ENCODE measurements at regions not wholly inside any gene's neighbourhood (a gene's known extent, or its start where the extent isn't known, plus 50 kb on each side); places are given as distances from the start of the nearest gene placed in this dataset.

GRCh38 chr1:239806897-239807296, 284.8 kb upstream of the FMN2 start:
- no peak for TF ChIP-seq CTCF (IDR thresholded peaks at IDR 0.05; ENCODE audit: low read depth, low read length)
- no peak for TF ChIP-seq EZH2phosphoT487 (IDR thresholded peaks at IDR 0.05; ENCODE audit: low read depth)
